ENCODE measurements at regions not wholly inside any gene's neighbourhood (a gene's known extent, or its start where the extent isn't known, plus 50 kb on each side); places are given as distances from the start of the nearest gene placed in this dataset.

GRCh38 chr16:14005335-14005734, 65.8 kb upstream of the MRTFB start:
- 0 out of 2 replicates have a peak overlapping the region, but pooled peaks have one; percentile 41 for H2AFZ ChIP-seq (ENCODE audit: low read depth, low read length)
- H3K4me3 ChIP-seq (ENCODE audit: low read length): no peak overlapping the region
- H3K9me3 ChIP-seq (ENCODE audit: insufficient read depth, low read length): no peaks in the 10 kb centered on the region
- H3K9ac ChIP-seq (ENCODE audit: low read length): no peak overlapping the region
- H3K27ac ChIP-seq (ENCODE audit: low read length): no peak overlapping the region
- 0 out of 2 replicates have a peak, but pooled peaks cover 3% of the 10 kb centered on the region for H3K27me3 ChIP-seq (ENCODE audit: low read depth, low read length)
- no peak overlapping the region for H3K4me2 ChIP-seq (ENCODE audit: low read length)
- peaks cover 39% of the 10 kb centered on the region for H3K4me1 ChIP-seq (ENCODE audit: low read length)
- H4K20me1 ChIP-seq (ENCODE audit: insufficient read depth, low read length): no peaks in the 10 kb centered on the region
- TF ChIP-seq EZH2phosphoT487 (IDR thresholded peaks at IDR 0.05; ENCODE audit: low read depth) (no peak), CTCF (IDR thresholded peaks at IDR 0.05; ENCODE audit: low read depth, low read length) (no peak)
- no peaks in the 10 kb centered on the region for H3K79me2 ChIP-seq (ENCODE audit: low read length)
- no peaks in the 10 kb centered on the region for H3K36me3 ChIP-seq (replicated peaks; ENCODE audit: low read depth, low read length)

- H3K9ac ChIP-seq (ENCODE audit: low read length): peak overlapping the region; percentile 27; the same call in 1 of the 2 replicates
- peak overlapping the region; percentile 10; the same call in 1 of the 2 replicates for H2AFZ ChIP-seq (ENCODE audit: low read depth, low read length)
- no peaks in the 10 kb centered on the region for H3K79me2 ChIP-seq (ENCODE audit: low read length)
- no peak for TF ChIP-seq CTCF (IDR thresholded peaks at IDR 0.05; ENCODE audit: low read depth, low read length)
- no peak for TF ChIP-seq EZH2phosphoT487 (IDR thresholded peaks at IDR 0.05; ENCODE audit: low read depth)
- H3K36me3 ChIP-seq (replicated peaks; ENCODE audit: low read depth, low read length): no peaks in the 10 kb centered on the region
- peaks cover 32% of the 10 kb centered on the region for H3K4me1 ChIP-seq (ENCODE audit: low read length)
- H3K9me3 ChIP-seq (ENCODE audit: insufficient read depth, low read length): no peaks in the 10 kb centered on the region
- peak overlapping the region; percentile 57 for H3K4me3 ChIP-seq (ENCODE audit: low read length)
- H3K27me3 ChIP-seq (ENCODE audit: low read depth, low read length): 0 out of 2 replicates have a peak, but pooled peaks cover 3% of the 10 kb centered on the region
- peak overlapping the region; percentile 82 for H3K4me2 ChIP-seq (ENCODE audit: low read length)
- peak overlapping the region; percentile 55 for H3K27ac ChIP-seq (ENCODE audit: low read length)
- H4K20me1 ChIP-seq (ENCODE audit: insufficient read depth, low read length): no peaks in the 10 kb centered on the region
These were observed 63.7 kb upstream of the MRTFB start for GRCh38 chr16:14007450-14007849.

- Histone ChIP-seq H3K4me1 (ENCODE audit: low read length) (peaks cover 20% of the 10 kb centered on the region), H3K27ac (ENCODE audit: low read length) (no peak overlapping the region), H3K9ac (ENCODE audit: low read length) (no peak overlapping the region)
These were observed 60.1 kb upstream of the MRTFB start for GRCh38 chr16:14011001-14011400.

GRCh38 chr16:14011846-14012245, 59.3 kb upstream of the MRTFB start:
- Histone ChIP-seq H3K27ac (ENCODE audit: low read length) (no peak overlapping the region), H4K20me1 (ENCODE audit: insufficient read depth, low read length) (no peaks in the 10 kb centered on the region), H3K4me3 (ENCODE audit: low read length) (no peak overlapping the region), H3K9me3 (ENCODE audit: insufficient read depth, low read length) (no peaks in the 10 kb centered on the region), H2AFZ (ENCODE audit: low read depth, low read length) (no peak overlapping the region), H3K36me3 (replicated peaks; ENCODE audit: low read depth, low read length) (no peaks in the 10 kb centered on the region), H3K4me2 (ENCODE audit: low read length) (no peak overlapping the region), H3K4me1 (ENCODE audit: low read length) (peaks cover 16% of the 10 kb centered on the region), H3K27me3 (ENCODE audit: low read depth, low read length) (0 out of 2 replicates have a peak, but pooled peaks cover 3% of the 10 kb centered on the region), H3K9ac (ENCODE audit: low read length) (no peak overlapping the region), H3K79me2 (ENCODE audit: low read length) (no peaks in the 10 kb centered on the region)
- TF ChIP-seq CTCF (IDR thresholded peaks at IDR 0.05; ENCODE audit: low read depth, low read length): no peak
- TF ChIP-seq EZH2phosphoT487 (IDR thresholded peaks at IDR 0.05; ENCODE audit: low read depth): no peak

More at GRCh38 chr16:14011001-14011400, 60.1 kb upstream of the MRTFB start:
- H3K79me2 ChIP-seq (ENCODE audit: low read length): no peaks in the 10 kb centered on the region
- no peak for TF ChIP-seq EZH2phosphoT487 (IDR thresholded peaks at IDR 0.05; ENCODE audit: low read depth)
- TF ChIP-seq CTCF (IDR thresholded peaks at IDR 0.05; ENCODE audit: low read depth, low read length): no peak
- H3K36me3 ChIP-seq (replicated peaks; ENCODE audit: low read depth, low read length): no peaks in the 10 kb centered on the region
- H2AFZ ChIP-seq (ENCODE audit: low read depth, low read length): no peak overlapping the region
- H3K9me3 ChIP-seq (ENCODE audit: insufficient read depth, low read length): no peaks in the 10 kb centered on the region
- 0 out of 2 replicates have a peak, but pooled peaks cover 3% of the 10 kb centered on the region for H3K27me3 ChIP-seq (ENCODE audit: low read depth, low read length)
- no peaks in the 10 kb centered on the region for H4K20me1 ChIP-seq (ENCODE audit: insufficient read depth, low read length)
- H3K4me2 ChIP-seq (ENCODE audit: low read length): no peak overlapping the region
- H3K4me3 ChIP-seq (ENCODE audit: low read length): no peak overlapping the region

All from OCI-LY3 (cell line).